ENCODE measurements at regions not wholly inside any gene's neighbourhood (a gene's known extent, or its start where the extent isn't known, plus 50 kb on each side); places are given as distances from the start of the nearest gene placed in this dataset.
"Not testable (repeated sequence)": the region's sequence is repeated elsewhere in the genome, so short reads cannot be mapped to it uniquely, and the experiment has no call there.

GRCh38 chr7:115177823-115178222 is 255.9 kb downstream of the MDFIC start:
- Histone ChIP-seq H3K36me3 (ENCODE audit: control insufficient read depth, insufficient read depth, low read length) (no peaks in the 10 kb centered on the region), H3K4me3 (ENCODE audit: low read length) (no peak overlapping the region), H3K27ac (ENCODE audit: low read depth, low read length) (no peak overlapping the region), H3K9ac (ENCODE audit: low read length) (no peak overlapping the region), H3K4me1 (ENCODE audit: control insufficient read depth, insufficient read depth, low read length) (peaks cover 11% of the 10 kb centered on the region), H3K27me3 (ENCODE audit: control insufficient read depth, insufficient read depth, low read length) (no peaks in the 10 kb centered on the region)

GRCh38 chr7:115177103-115177502 is 255.2 kb downstream of the MDFIC start:
- Histone ChIP-seq H3K27ac (ENCODE audit: low read depth, low read length) (no peak overlapping the region), H3K27me3 (ENCODE audit: control insufficient read depth, insufficient read depth, low read length) (no peaks in the 10 kb centered on the region), H3K9ac (ENCODE audit: low read length) (no peak overlapping the region), H3K4me3 (ENCODE audit: low read length) (no peak overlapping the region), H3K36me3 (ENCODE audit: control insufficient read depth, insufficient read depth, low read length) (no peaks in the 10 kb centered on the region), H3K4me1 (ENCODE audit: control insufficient read depth, insufficient read depth, low read length) (peaks cover 11% of the 10 kb centered on the region)

- not testable (repeated sequence) for H3K27ac ChIP-seq (ENCODE audit: low read depth, low read length); H3K9ac ChIP-seq (ENCODE audit: low read length); H3K4me1 ChIP-seq (ENCODE audit: control insufficient read depth, insufficient read depth, low read length); H3K4me3 ChIP-seq (ENCODE audit: low read length); H3K27me3 ChIP-seq (ENCODE audit: control insufficient read depth, insufficient read depth, low read length); H3K36me3 ChIP-seq (ENCODE audit: control insufficient read depth, insufficient read depth, low read length)
These were observed 250.5 kb downstream of the MDFIC start for GRCh38 chr7:115172397-115172796.

GRCh38 chr7:115153769-115154477 is 232.0 kb downstream of the MDFIC start:
- no peaks in the 10 kb centered on the region for H3K4me1 ChIP-seq (ENCODE audit: control insufficient read depth, insufficient read depth, low read length)

GRCh38 chr7:115153176-115153575 is 231.3 kb downstream of the MDFIC start:
- Histone ChIP-seq H3K4me3 (ENCODE audit: low read length) (no peak overlapping the region), H3K4me1 (ENCODE audit: control insufficient read depth, insufficient read depth, low read length) (no peaks in the 10 kb centered on the region), H3K9ac (ENCODE audit: low read length) (no peak overlapping the region), H3K36me3 (ENCODE audit: control insufficient read depth, insufficient read depth, low read length) (no peaks in the 10 kb centered on the region), H3K27ac (ENCODE audit: low read depth, low read length) (no peak overlapping the region), H3K27me3 (ENCODE audit: control insufficient read depth, insufficient read depth, low read length) (no peaks in the 10 kb centered on the region)

More at GRCh38 chr7:115153769-115154477, 232.0 kb downstream of the MDFIC start:
- Histone ChIP-seq H3K27me3 (ENCODE audit: control insufficient read depth, insufficient read depth, low read length) (no peaks in the 10 kb centered on the region), H3K4me3 (ENCODE audit: low read length) (no peak overlapping the region), H3K36me3 (ENCODE audit: control insufficient read depth, insufficient read depth, low read length) (no peaks in the 10 kb centered on the region), H3K27ac (ENCODE audit: low read depth, low read length) (no peak overlapping the region), H3K9ac (ENCODE audit: low read length) (no peak overlapping the region)

- Histone ChIP-seq H3K4me1 (ENCODE audit: control insufficient read depth, insufficient read depth, low read length) (no peaks in the 10 kb centered on the region), H3K27me3 (ENCODE audit: control insufficient read depth, insufficient read depth, low read length) (no peaks in the 10 kb centered on the region), H3K27ac (ENCODE audit: low read depth, low read length) (no peak overlapping the region), H3K36me3 (ENCODE audit: control insufficient read depth, insufficient read depth, low read length) (no peaks in the 10 kb centered on the region), H3K4me3 (ENCODE audit: low read length) (no peak overlapping the region), H3K9ac (ENCODE audit: low read length) (no peak overlapping the region)
These were observed 224.3 kb downstream of the MDFIC start for GRCh38 chr7:115146148-115146547.

- Histone ChIP-seq H3K27me3 (ENCODE audit: control insufficient read depth, insufficient read depth, low read length) (no peaks in the 10 kb centered on the region), H3K27ac (ENCODE audit: low read depth, low read length) (no peak overlapping the region), H3K4me1 (ENCODE audit: control insufficient read depth, insufficient read depth, low read length) (no peaks in the 10 kb centered on the region), H3K4me3 (ENCODE audit: low read length) (no peak overlapping the region), H3K36me3 (ENCODE audit: control insufficient read depth, insufficient read depth, low read length) (no peaks in the 10 kb centered on the region), H3K9ac (ENCODE audit: low read length) (no peak overlapping the region)
These were observed 223.6 kb downstream of the MDFIC start for GRCh38 chr7:115145512-115145911.

GRCh38 chr7:115137816-115138215 is 215.9 kb downstream of the MDFIC start:
- H3K4me3 ChIP-seq (ENCODE audit: low read length) = no peak overlapping the region
- H3K9ac ChIP-seq (ENCODE audit: low read length) = no peak overlapping the region
- no peaks in the 10 kb centered on the region for H3K36me3 ChIP-seq (ENCODE audit: control insufficient read depth, insufficient read depth, low read length)
- H3K27me3 ChIP-seq (ENCODE audit: control insufficient read depth, insufficient read depth, low read length) = no peaks in the 10 kb centered on the region
- H3K27ac ChIP-seq (ENCODE audit: low read depth, low read length) = no peak overlapping the region
- H3K4me1 ChIP-seq (ENCODE audit: control insufficient read depth, insufficient read depth, low read length) = no peaks in the 10 kb centered on the region

GRCh38 chr7:115136796-115137443 is 215.0 kb downstream of the MDFIC start:
- no peaks in the 10 kb centered on the region for H3K27me3 ChIP-seq (ENCODE audit: control insufficient read depth, insufficient read depth, low read length)
- H3K4me3 ChIP-seq (ENCODE audit: low read length) = no peak overlapping the region
- H3K27ac ChIP-seq (ENCODE audit: low read depth, low read length) = no peak overlapping the region
- no peaks in the 10 kb centered on the region for H3K4me1 ChIP-seq (ENCODE audit: control insufficient read depth, insufficient read depth, low read length)
- no peak overlapping the region for H3K9ac ChIP-seq (ENCODE audit: low read length)
- no peaks in the 10 kb centered on the region for H3K36me3 ChIP-seq (ENCODE audit: control insufficient read depth, insufficient read depth, low read length)

GRCh38 chr7:115135769-115136410 is 214.0 kb downstream of the MDFIC start:
- no peaks in the 10 kb centered on the region for H3K27me3 ChIP-seq (ENCODE audit: control insufficient read depth, insufficient read depth, low read length)
- no peak overlapping the region for H3K4me3 ChIP-seq (ENCODE audit: low read length)
- no peaks in the 10 kb centered on the region for H3K36me3 ChIP-seq (ENCODE audit: control insufficient read depth, insufficient read depth, low read length)
- H3K4me1 ChIP-seq (ENCODE audit: control insufficient read depth, insufficient read depth, low read length) = no peaks in the 10 kb centered on the region
- H3K27ac ChIP-seq (ENCODE audit: low read depth, low read length) = no peak overlapping the region
- no peak overlapping the region for H3K9ac ChIP-seq (ENCODE audit: low read length)

GRCh38 chr7:115135146-115135545 is 213.3 kb downstream of the MDFIC start:
- H3K36me3 ChIP-seq (ENCODE audit: control insufficient read depth, insufficient read depth, low read length) = no peaks in the 10 kb centered on the region
- H3K4me1 ChIP-seq (ENCODE audit: control insufficient read depth, insufficient read depth, low read length) = no peaks in the 10 kb centered on the region
- H3K27ac ChIP-seq (ENCODE audit: low read depth, low read length) = no peak overlapping the region
- H3K9ac ChIP-seq (ENCODE audit: low read length) = no peak overlapping the region
- no peaks in the 10 kb centered on the region for H3K27me3 ChIP-seq (ENCODE audit: control insufficient read depth, insufficient read depth, low read length)
- no peak overlapping the region for H3K4me3 ChIP-seq (ENCODE audit: low read length)

GRCh38 chr7:115133248-115133647 is 211.4 kb downstream of the MDFIC start:
- Histone ChIP-seq H3K9ac (ENCODE audit: low read length) (no peak overlapping the region), H3K27me3 (ENCODE audit: control insufficient read depth, insufficient read depth, low read length) (no peaks in the 10 kb centered on the region), H3K36me3 (ENCODE audit: control insufficient read depth, insufficient read depth, low read length) (no peaks in the 10 kb centered on the region), H3K27ac (ENCODE audit: low read depth, low read length) (no peak overlapping the region), H3K4me3 (ENCODE audit: low read length) (no peak overlapping the region), H3K4me1 (ENCODE audit: control insufficient read depth, insufficient read depth, low read length) (no peaks in the 10 kb centered on the region)
